AG04449 (cell line): ENCODE measurements at regions not wholly inside any gene's neighbourhood (a gene's known extent, or its start where the extent isn't known, plus 50 kb on each side); places are given as distances from the start of the nearest gene placed in this dataset.

Source experiments
- CTCF ChIA-PET: fragments of 350-600 bp; formaldehyde crosslinking; extraction: SDS; loops from one replicate; lab custom pipeline; 2021; ENCODE audit warnings: antibody characterized with exemption; lab: Yijun Ruan, JAX
- POLR2A ChIA-PET: fragments of 400-600, 350-600 bp; formaldehyde crosslinking; extraction: SDS; loops from one replicate; lab custom pipeline; 2020; ENCODE audit warnings: antibody characterized with exemption, inconsistent platforms; lab: Yijun Ruan, JAX
- DNase-seq: peaks from one replicate; pipeline ENCODE4 v3.0.0-alpha.2; 2010; ENCODE audit warnings: low read depth, low spot score
- H3K4me3 ChIP-seq: 2 replicates; pipeline ENCODE4 v1.5.1; 2011; ENCODE audit warnings: low read depth, mild to moderate bottlenecking, control low read depth, low read length
- TF ChIP-seq, protein P1 (sequence below): IDR thresholded peaks from one replicate; pipeline ENCODE4 v1.5.1; 2011; ENCODE audit warnings: mild to moderate bottlenecking, moderate library complexity, low read length, control low read depth, inconsistent platforms; ENCODE audit not compliant: insufficient read depth; ENCODE audit errors: missing control alignments

DNA sequence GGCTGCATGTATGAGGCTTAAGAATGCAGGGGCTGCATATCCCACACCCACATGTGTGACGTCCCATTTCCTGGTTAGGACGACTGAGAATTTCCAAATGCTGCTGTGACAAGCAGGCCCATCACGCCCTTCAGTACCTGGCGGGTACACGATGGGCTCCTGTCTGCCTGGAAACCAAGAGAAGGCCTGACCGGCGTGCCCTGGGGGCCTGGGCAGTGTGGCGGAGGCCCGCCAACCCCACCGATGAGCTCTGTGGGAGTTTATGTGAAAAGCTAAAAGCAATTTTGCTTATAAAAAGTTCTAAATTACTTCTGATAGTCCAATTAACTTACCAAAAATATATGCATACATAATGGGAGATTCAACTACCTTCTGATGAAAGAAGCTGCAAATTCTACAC is 837.3 kb downstream of the GALR1 start:
- ChIA-PET POLR2A (no interaction called here), CTCF (no interaction called here)
- TF ChIP-seq, protein P1, sequence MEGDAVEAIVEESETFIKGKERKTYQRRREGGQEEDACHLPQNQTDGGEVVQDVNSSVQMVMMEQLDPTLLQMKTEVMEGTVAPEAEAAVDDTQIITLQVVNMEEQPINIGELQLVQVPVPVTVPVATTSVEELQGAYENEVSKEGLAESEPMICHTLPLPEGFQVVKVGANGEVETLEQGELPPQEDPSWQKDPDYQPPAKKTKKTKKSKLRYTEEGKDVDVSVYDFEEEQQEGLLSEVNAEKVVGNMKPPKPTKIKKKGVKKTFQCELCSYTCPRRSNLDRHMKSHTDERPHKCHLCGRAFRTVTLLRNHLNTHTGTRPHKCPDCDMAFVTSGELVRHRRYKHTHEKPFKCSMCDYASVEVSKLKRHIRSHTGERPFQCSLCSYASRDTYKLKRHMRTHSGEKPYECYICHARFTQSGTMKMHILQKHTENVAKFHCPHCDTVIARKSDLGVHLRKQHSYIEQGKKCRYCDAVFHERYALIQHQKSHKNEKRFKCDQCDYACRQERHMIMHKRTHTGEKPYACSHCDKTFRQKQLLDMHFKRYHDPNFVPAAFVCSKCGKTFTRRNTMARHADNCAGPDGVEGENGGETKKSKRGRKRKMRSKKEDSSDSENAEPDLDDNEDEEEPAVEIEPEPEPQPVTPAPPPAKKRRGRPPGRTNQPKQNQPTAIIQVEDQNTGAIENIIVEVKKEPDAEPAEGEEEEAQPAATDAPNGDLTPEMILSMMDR = no peak
- no peak overlapping the region for H3K4me3 ChIP-seq
- DNase-seq = no peak

DNA sequence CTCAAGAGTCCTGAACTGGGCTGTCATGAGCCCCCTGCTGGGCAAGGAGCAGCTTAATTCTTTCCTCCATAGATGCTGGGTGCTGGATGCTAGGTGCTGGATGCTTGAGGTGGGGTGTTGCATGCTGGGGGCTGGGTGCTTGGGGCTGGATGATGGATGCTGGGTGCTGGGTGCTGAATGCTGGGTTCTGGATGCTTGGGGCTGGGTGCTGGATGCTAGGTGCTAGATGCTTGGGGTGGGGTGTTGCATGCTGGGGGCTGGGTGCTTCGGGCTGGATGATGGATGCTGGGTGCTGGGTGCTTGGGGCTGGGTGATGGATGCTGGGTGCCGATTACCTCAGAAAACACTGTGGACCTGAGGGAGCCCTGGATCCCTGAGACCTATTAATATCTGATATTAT is 837.7 kb downstream of the GALR1 start:
- CTCF ChIA-PET = no interaction called here
- TF ChIP-seq, protein P1 = no peak
- H3K4me3 ChIP-seq = no peak overlapping the region
- no peak for DNase-seq
- POLR2A ChIA-PET = no interaction called here

DNA sequence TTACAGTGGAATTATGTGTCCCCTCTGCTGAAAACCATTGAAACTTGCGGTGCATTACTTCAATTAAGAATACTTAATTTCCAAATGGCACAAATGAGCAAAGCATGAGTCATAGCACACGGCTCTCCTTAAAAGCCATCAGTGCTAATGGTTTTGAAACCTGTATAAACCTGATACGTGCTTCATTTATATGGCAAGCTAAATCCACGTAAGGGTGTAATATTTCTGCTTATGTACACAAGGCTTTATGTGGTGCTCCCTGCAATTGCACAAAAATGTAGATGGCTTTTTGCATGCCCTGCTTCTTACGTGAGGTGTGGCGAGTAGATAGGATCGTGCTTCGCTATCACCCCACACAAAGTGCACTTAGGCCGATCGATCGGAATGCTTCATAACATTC is 840.9 kb downstream of the GALR1 start:
- TF ChIP-seq, protein P1 = no peak
- ChIA-PET POLR2A (no interaction called here), CTCF (no interaction called here)
- DNase-seq = no peak
- H3K4me3 ChIP-seq = no peak overlapping the region

DNA sequence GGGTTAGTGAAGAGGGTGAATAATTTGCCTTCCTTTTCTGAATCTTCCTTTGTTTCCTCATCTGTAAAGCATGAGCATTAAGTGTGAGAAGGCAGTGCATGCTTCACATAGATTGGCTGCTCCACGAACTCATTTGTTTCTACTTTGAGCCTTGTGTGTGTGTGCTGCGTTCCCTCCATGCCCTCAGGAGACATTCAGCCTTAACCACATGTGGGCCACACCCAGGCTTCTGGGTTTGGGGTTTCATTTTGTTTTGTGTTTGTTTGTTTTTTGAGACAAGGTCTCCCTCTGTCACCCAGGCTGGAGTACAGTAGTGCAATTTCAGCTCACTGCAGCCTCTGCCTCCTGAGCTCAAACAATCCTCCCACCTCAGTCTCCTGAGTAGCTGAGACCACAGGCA is 843.3 kb downstream of the GALR1 start:
- no peak overlapping the region for H3K4me3 ChIP-seq
- TF ChIP-seq, protein P1 = no peak
- ChIA-PET CTCF (no interaction called here), POLR2A (no interaction called here)
- no peak for DNase-seq

DNA sequence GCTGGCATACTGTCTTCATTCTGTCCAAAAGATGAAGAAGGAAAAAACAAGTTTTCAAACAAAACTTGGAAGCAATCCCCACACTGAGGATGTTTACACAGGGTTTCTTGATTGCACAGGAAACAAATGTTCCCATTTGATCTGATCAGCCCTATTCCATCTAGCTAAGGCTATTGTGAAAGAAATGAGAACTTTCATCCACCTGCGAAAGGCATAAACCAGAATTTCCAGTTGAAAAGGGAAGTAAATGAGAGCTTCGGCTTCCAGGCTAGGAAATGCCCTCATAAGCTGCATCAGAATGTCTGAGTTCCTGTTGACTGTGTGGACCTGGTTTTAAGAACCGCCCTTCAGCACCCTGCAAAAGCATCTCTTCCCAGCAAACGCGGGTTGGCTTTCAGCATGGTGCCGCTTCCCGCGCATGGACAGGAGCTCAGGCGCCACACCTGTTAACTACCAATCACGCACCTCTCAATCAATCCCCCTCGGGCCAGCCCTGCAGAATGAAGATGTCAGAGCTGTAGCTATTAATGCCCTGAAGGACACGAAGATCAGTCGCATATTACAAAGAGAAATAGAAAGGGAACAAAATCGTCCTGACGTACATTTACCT is 850.4 kb downstream of the GALR1 start:
- TF ChIP-seq, protein P1 = no peak
- POLR2A ChIA-PET = no interaction called here
- H3K4me3 ChIP-seq = no peak overlapping the region
- CTCF ChIA-PET = no interaction called here
- DNase-seq = no peak

DNA sequence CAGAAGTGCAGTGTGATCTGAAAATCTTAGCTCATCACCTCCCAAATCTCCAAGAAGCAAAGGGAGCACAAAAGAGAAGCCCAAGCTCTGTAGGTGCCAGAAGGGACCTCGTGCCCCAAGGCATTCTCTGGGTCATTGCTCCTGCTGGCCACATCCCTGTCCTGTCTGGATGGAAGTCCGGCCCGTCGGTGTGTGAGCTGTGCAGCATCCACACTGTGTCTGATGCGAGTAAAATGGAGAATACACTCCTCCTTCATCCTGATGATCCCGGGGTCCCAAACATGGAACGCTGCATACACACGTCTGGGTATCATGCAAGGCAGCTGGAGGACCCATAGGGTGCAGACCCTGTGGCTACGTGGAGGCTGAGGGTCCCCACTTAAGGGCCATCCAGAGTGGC is 851.4 kb downstream of the GALR1 start:
- CTCF ChIA-PET = no interaction called here
- TF ChIP-seq, protein P1 = no peak
- DNase-seq = no peak
- no peak overlapping the region for H3K4me3 ChIP-seq
- POLR2A ChIA-PET = no interaction called here
